CD14-positive monocyte (primary cell): ENCODE measurements at regions not wholly inside any gene's neighbourhood (a gene's known extent, or its start where the extent isn't known, plus 50 kb on each side); places are given as distances from the start of the nearest gene placed in this dataset.

Source experiments
- DNase-seq, 3 donors: peaks; one replicate each; pipeline ENCODE4 v3.0.0-alpha.2; 2011 to 2022
- H2AFZ ChIP-seq: 2 replicates; pipeline ENCODE4 v1.6.0; 2012; ENCODE audit warnings: mild to moderate bottlenecking, low read depth, low read length, inconsistent platforms; ENCODE audit not compliant: insufficient read depth, poor library complexity, severe bottlenecking
- H3K27ac ChIP-seq, 2 donors: 1 replicate in 1 of 2; 2 replicates in 1 of 2; pipeline ENCODE4 v1.5.1; 2012 to 2013; ENCODE audit warnings: low read length in 2 of 2, control low read depth in 1 of 2, inconsistent platforms in 1 of 2, low read depth in 1 of 2, mild to moderate bottlenecking in 1 of 2
- H3K27me3 ChIP-seq, 2 donors: one replicate each; pipeline versions ENCODE4 v1.6.0 to v1.6.1; 2011 to 2013; ENCODE audit warnings: low read length in 2 of 2; ENCODE audit not compliant: control insufficient read depth in 2 of 2, insufficient read depth in 2 of 2
- H3K36me3 ChIP-seq, 2 donors: replicated peaks in 1 of 2; 1 replicate in 1 of 2; 2 replicates in 1 of 2; pipeline versions ENCODE4 v1.5.1 to v1.6.1; 2012 to 2013; ENCODE audit warnings: low read length in 2 of 2, control low read depth in 1 of 2, inconsistent platforms in 1 of 2, mild to moderate bottlenecking in 1 of 2; ENCODE audit not compliant: insufficient read depth in 2 of 2, control insufficient read depth in 1 of 2
- H3K4me1 ChIP-seq, 2 donors: 1 replicate in 1 of 2; 2 replicates in 1 of 2; pipeline versions ENCODE4 v1.5.1 to v1.6.1; 2012 to 2013; ENCODE audit warnings: low read length in 2 of 2, control low read depth in 1 of 2, inconsistent platforms in 1 of 2, mild to moderate bottlenecking in 1 of 2, moderate library complexity in 1 of 2; ENCODE audit not compliant: insufficient read depth in 2 of 2, control insufficient read depth in 1 of 2
- H3K4me2 ChIP-seq: replicated peaks from 2 replicates; pipeline ENCODE3; 2012; ENCODE audit warnings: low read length, moderate library complexity, mild to moderate bottlenecking; ENCODE audit not compliant: poor library complexity, severe bottlenecking; ENCODE audit errors: extremely low read depth
- H3K4me3 ChIP-seq, 3 experiments: fragments of 200-600 bp in 1 of 3; sonication (generic) in 1 of 3; replicated peaks in 1 of 3; 1 replicate in 2 of 3; 2 replicates in 1 of 3; pipeline ENCODE4 v1.5.1; 2011 to 2013; ENCODE audit warnings: low read length in 3 of 3, mild to moderate bottlenecking in 3 of 3, control low read depth in 2 of 3, low read depth in 2 of 3, inconsistent platforms in 1 of 3, moderate library complexity in 1 of 3
- H3K79me2 ChIP-seq: 2 replicates; pipeline ENCODE4 v1.6.0; 2012; ENCODE audit warnings: mild to moderate bottlenecking, control low read depth, inconsistent platforms, low read length, moderate library complexity; ENCODE audit not compliant: insufficient read depth
- H3K9ac ChIP-seq: 2 replicates; pipeline ENCODE4 v1.6.0; 2017; ENCODE audit warnings: low read length, mild to moderate bottlenecking; ENCODE audit not compliant: insufficient read depth, poor library complexity, severe bottlenecking
- H3K9me3 ChIP-seq, 2 donors: replicated peaks in 1 of 2; 1 replicate in 1 of 2; 2 replicates in 1 of 2; pipeline versions ENCODE4 v1.5.1 to v1.6.1; 2012 to 2013; ENCODE audit warnings: low read length in 2 of 2, control low read depth in 1 of 2; ENCODE audit not compliant: control insufficient read depth in 1 of 2, insufficient read depth in 1 of 2
- H4K20me1 ChIP-seq: 2 replicates; pipeline ENCODE4 v1.6.0; 2012; ENCODE audit warnings: mild to moderate bottlenecking, low read length, control low read depth, moderate library complexity; ENCODE audit not compliant: insufficient read depth
- H3K27ac Mint-ChIP-seq, 7 donors: one replicate each; pipeline ENCODE4 v1.8.0; 2020; ENCODE audit warnings: mild to moderate bottlenecking in 7 of 7, mixed read lengths in 7 of 7, moderate library complexity in 6 of 7, inconsistent platforms in 2 of 7
- H3K27me3 Mint-ChIP-seq, 3 donors: one replicate each; pipeline ENCODE4 v1.8.0; 2021 to 2022; ENCODE audit warnings: low read depth in 3 of 3, mild to moderate bottlenecking in 3 of 3, mixed read lengths in 3 of 3, moderate library complexity in 3 of 3, inconsistent platforms in 1 of 3
- H3K36me3 Mint-ChIP-seq, 2 donors: one replicate each; pipeline ENCODE4 v1.8.0; 2020; ENCODE audit warnings: mixed read lengths in 2 of 2, inconsistent platforms in 1 of 2, mild to moderate bottlenecking in 1 of 2
- H3K4me1 Mint-ChIP-seq: one replicate; pipeline ENCODE4 v1.8.0; 2020; ENCODE audit warnings: mild to moderate bottlenecking, mixed read lengths
- H3K4me3 Mint-ChIP-seq, 2 donors: one replicate each; pipeline ENCODE4 v1.8.0; 2020; ENCODE audit warnings: mild to moderate bottlenecking in 2 of 2, mixed read lengths in 2 of 2, moderate library complexity in 1 of 2
- H3K9me3 Mint-ChIP-seq, 7 donors: one replicate each; pipeline ENCODE4 v1.8.0; 2020 to 2022; ENCODE audit warnings: mixed read lengths in 7 of 7, mild to moderate bottlenecking in 6 of 7, moderate library complexity in 6 of 7, inconsistent platforms in 2 of 7
- CTCF ChIP-seq: fragments of 200-600 bp; IDR thresholded peaks from one replicate; pipeline ENCODE4 v1.8.0; 2022; ENCODE audit warnings: antibody characterized with exemption, mild to moderate bottlenecking
- WGBS: methylation state at CpG from one replicate; pipeline ENCODE4 v1.1.5; 2013; ENCODE audit warnings: missing lambda C conversion rate; ENCODE audit not compliant: insufficient coverage; 5-methylcytosine and 5-hydroxymethylcytosine counted together
- intact Hi-C, 2 donors: fragments of 100-400 bp; cut with micrococcal nuclease; formaldehyde crosslinking; loops; one replicate each; pipeline versions ENCODE4 v1.15.0 to v1.15.1; 2023

- Histone ChIP-seq H3K27ac (no peak overlapping the region), H3K4me3 (no peak overlapping the region), H3K4me2 (no peak overlapping the region), H3K9ac (no peak overlapping the region), H3K36me3 (no peaks in the 10 kb centered on the region), H3K9me3 (no peaks in the 10 kb centered on the region), H3K79me2 (no peaks in the 10 kb centered on the region), H4K20me1 (no peaks in the 10 kb centered on the region), H3K27me3 (no peaks in the 10 kb centered on the region), H3K4me1 (no peaks in the 10 kb centered on the region), H2AFZ (no peak overlapping the region)
- H3K4me1 Mint-ChIP-seq = no peaks in the 10 kb centered on the region
- no CpG with 5 or more reads among the region's 2 CpGs for WGBS
- H3K27me3 Mint-ChIP-seq = peaks cover 0 to 3% (median 2%) of the 10 kb centered on the region in 3 donors
- intact Hi-C loops = loop anchor here (5.0 to 10.0 kb wide), 3 partner anchors 1124 to 1154 kb away; no protein-coding TSS in a partner anchor
- peaks cover 0 to 1% (median 0%) of the 10 kb centered on the region in 7 donors for H3K9me3 Mint-ChIP-seq
- TF ChIP-seq CTCF = no peak
- no peak for DNase-seq
- no peak overlapping the region for H3K27ac Mint-ChIP-seq
- H3K36me3 Mint-ChIP-seq = no peaks in the 10 kb centered on the region
- H3K4me3 Mint-ChIP-seq = no peak overlapping the region
These were observed 434.1 kb downstream of the RFPL4B start for GRCh38 chr6:112781241-112781640.

GRCh38 chr6:112785408-112785807 lies 438.3 kb downstream of the RFPL4B start:
- no peak overlapping the region for H3K27ac ChIP-seq
- no peaks in the 10 kb centered on the region for H3K27me3 ChIP-seq
- Mint-ChIP-seq H3K4me3 (no peak overlapping the region), H3K36me3 (no peaks in the 10 kb centered on the region), H3K9me3 (peaks cover 0 to 1% (median 0%) of the 10 kb centered on the region in 7 donors), H3K27me3 (peaks cover 0 to 2% (median 1%) of the 10 kb centered on the region in 3 donors), H3K4me1 (no peaks in the 10 kb centered on the region), H3K27ac (no peak overlapping the region)
- TF ChIP-seq CTCF = no peak
- no peak for DNase-seq
- H3K4me1 ChIP-seq = no peaks in the 10 kb centered on the region
- WGBS = no CpG with 5 or more reads among the region's 2 CpGs
- no peak overlapping the region for H3K9ac ChIP-seq
- intact Hi-C loops = loop anchor here in 1 of 2 donors (10.0 kb wide), 2 partner anchors 1119 to 1149 kb away; no protein-coding TSS in a partner anchor
- H3K9me3 ChIP-seq = no peaks in the 10 kb centered on the region
- no peak overlapping the region for H3K4me2 ChIP-seq
- H3K79me2 ChIP-seq = no peaks in the 10 kb centered on the region
- H3K36me3 ChIP-seq = no peaks in the 10 kb centered on the region
- no peak overlapping the region for H3K4me3 ChIP-seq
- no peak overlapping the region for H2AFZ ChIP-seq
- no peaks in the 10 kb centered on the region for H4K20me1 ChIP-seq
